ENCODE measurements at regions not wholly inside any gene's neighbourhood (a gene's known extent, or its start where the extent isn't known, plus 50 kb on each side); places are given as distances from the start of the nearest gene placed in this dataset.

- no peaks in the 10 kb centered on the region for H3K36me3 ChIP-seq (ENCODE audit: control insufficient read depth in 2 of 2, extremely low read depth in 1 of 2, insufficient read depth in 2 of 2, low read length in 2 of 2)
- TF ChIP-seq CTCF (optimal IDR thresholded peaks at IDR 0.05 in 1 of 3, IDR thresholded peaks at IDR 0.05 in 1 of 3, conservative IDR thresholded peaks at IDR 0.05 in 1 of 3; ENCODE audit: extremely low read depth in 1 of 3, insufficient read depth in 2 of 3, low read length in 3 of 3) (no peak), EZH2 (IDR thresholded peaks at IDR 0.05; ENCODE audit: low read length) (no peak)
- dilution Hi-C loops (cut with MboI; ENCODE audit: extremely low pct_ligation_motif_present, low sequenced_read_pairs) = no loop called here
- H2AFZ ChIP-seq (ENCODE audit: control insufficient read depth, low read length) = no peak overlapping the region
- peaks cover 21% of the 10 kb centered on the region for H3K4me1 ChIP-seq (ENCODE audit: control insufficient read depth, extremely low read depth, insufficient read depth, low read length)
- FAIRE-seq (no peak), DNase-seq (ENCODE audit: low read depth, low spot score) (no peak)
- H3K4me2 ChIP-seq (ENCODE audit: control insufficient read depth, extremely low read depth, insufficient read depth, low read depth, low read length) = no peak overlapping the region
- no peaks in the 10 kb centered on the region for H3K27me3 ChIP-seq (ENCODE audit: control insufficient read depth, extremely low read depth, insufficient read depth, low read length)
- no peak overlapping the region for H3K27ac ChIP-seq (ENCODE audit: control insufficient read depth, insufficient read depth, low read length)
- H3K9me1 ChIP-seq (ENCODE audit: control insufficient read depth, extremely low read depth, insufficient read depth, low read length) = no peaks in the 10 kb centered on the region
- H3K9me3 ChIP-seq (ENCODE audit: control insufficient read depth, low read depth, low read length) = peaks cover 13% of the 10 kb centered on the region
- no peak overlapping the region for H3K9ac ChIP-seq (ENCODE audit: control insufficient read depth, extremely low read depth, insufficient read depth, low read length)
- H3K79me2 ChIP-seq (ENCODE audit: control insufficient read depth, insufficient read depth, low read length) = no peaks in the 10 kb centered on the region
- H3K4me3 ChIP-seq (ENCODE audit: control insufficient read depth in 2 of 3, extremely low read depth in 1 of 3, insufficient read depth in 2 of 3, low read depth in 1 of 3, low read length in 3 of 3) = no peak overlapping the region
- H4K20me1 ChIP-seq (ENCODE audit: control insufficient read depth, extremely low read depth, insufficient read depth, low read length) = no peaks in the 10 kb centered on the region
Observed at GRCh38 chr3:18097989-18098388, 327.1 kb downstream of the SATB1 start.

GRCh38 chr3:18097473-18097872, 327.7 kb downstream of the SATB1 start:
- Histone ChIP-seq H4K20me1 (ENCODE audit: control insufficient read depth, extremely low read depth, insufficient read depth, low read length) (no peaks in the 10 kb centered on the region), H3K9ac (ENCODE audit: control insufficient read depth, extremely low read depth, insufficient read depth, low read length) (no peak overlapping the region), H3K27ac (ENCODE audit: control insufficient read depth, insufficient read depth, low read length) (no peak overlapping the region), H3K4me2 (ENCODE audit: control insufficient read depth, extremely low read depth, insufficient read depth, low read depth, low read length) (no peak overlapping the region), H3K36me3 (ENCODE audit: control insufficient read depth in 2 of 2, extremely low read depth in 1 of 2, insufficient read depth in 2 of 2, low read length in 2 of 2) (no peaks in the 10 kb centered on the region), H3K4me3 (ENCODE audit: control insufficient read depth in 2 of 3, extremely low read depth in 1 of 3, insufficient read depth in 2 of 3, low read depth in 1 of 3, low read length in 3 of 3) (no peak overlapping the region), H3K79me2 (ENCODE audit: control insufficient read depth, insufficient read depth, low read length) (no peaks in the 10 kb centered on the region), H3K9me3 (ENCODE audit: control insufficient read depth, low read depth, low read length) (peaks cover 13% of the 10 kb centered on the region), H3K9me1 (ENCODE audit: control insufficient read depth, extremely low read depth, insufficient read depth, low read length) (no peaks in the 10 kb centered on the region), H3K4me1 (ENCODE audit: control insufficient read depth, extremely low read depth, insufficient read depth, low read length) (peaks cover 21% of the 10 kb centered on the region), H2AFZ (ENCODE audit: control insufficient read depth, low read length) (no peak overlapping the region), H3K27me3 (ENCODE audit: control insufficient read depth, extremely low read depth, insufficient read depth, low read length) (no peaks in the 10 kb centered on the region)
- DNase-seq (ENCODE audit: low read depth, low spot score) (no peak), FAIRE-seq (no peak)
- dilution Hi-C loops (cut with MboI; ENCODE audit: extremely low pct_ligation_motif_present, low sequenced_read_pairs) = no loop called here
- TF ChIP-seq EZH2 (IDR thresholded peaks at IDR 0.05; ENCODE audit: low read length) (no peak), CTCF (optimal IDR thresholded peaks at IDR 0.05 in 1 of 3, IDR thresholded peaks at IDR 0.05 in 1 of 3, conservative IDR thresholded peaks at IDR 0.05 in 1 of 3; ENCODE audit: extremely low read depth in 1 of 3, insufficient read depth in 2 of 3, low read length in 3 of 3) (no peak)
